H1 (cell line): ENCODE measurements at regions not wholly inside any gene's neighbourhood (a gene's known extent, or its start where the extent isn't known, plus 50 kb on each side); places are given as distances from the start of the nearest gene placed in this dataset.

ENCODE experiments used
- TF ChIP-seq, protein P1 (sequence below): IDR thresholded peaks from 2 replicates; pipeline ENCODE4 v1.6.1; 2011; ENCODE audit warnings: low read depth, mild to moderate bottlenecking, low read length; ENCODE audit not compliant: insufficient read depth
- TF ChIP-seq, protein P2 (sequence below), 3 experiments: IDR thresholded peaks; 1 replicate in 2 of 3; 2 replicates in 1 of 3; pipeline versions ENCODE4 v1.5.1 to v1.6.1; 2011; ENCODE audit warnings: low read length in 3 of 3, mild to moderate bottlenecking in 3 of 3, inconsistent platforms in 2 of 3, low read depth in 1 of 3, moderate library complexity in 1 of 3; ENCODE audit not compliant: insufficient read depth in 1 of 3; ENCODE audit errors: control extremely low read depth in 1 of 3

DNA sequence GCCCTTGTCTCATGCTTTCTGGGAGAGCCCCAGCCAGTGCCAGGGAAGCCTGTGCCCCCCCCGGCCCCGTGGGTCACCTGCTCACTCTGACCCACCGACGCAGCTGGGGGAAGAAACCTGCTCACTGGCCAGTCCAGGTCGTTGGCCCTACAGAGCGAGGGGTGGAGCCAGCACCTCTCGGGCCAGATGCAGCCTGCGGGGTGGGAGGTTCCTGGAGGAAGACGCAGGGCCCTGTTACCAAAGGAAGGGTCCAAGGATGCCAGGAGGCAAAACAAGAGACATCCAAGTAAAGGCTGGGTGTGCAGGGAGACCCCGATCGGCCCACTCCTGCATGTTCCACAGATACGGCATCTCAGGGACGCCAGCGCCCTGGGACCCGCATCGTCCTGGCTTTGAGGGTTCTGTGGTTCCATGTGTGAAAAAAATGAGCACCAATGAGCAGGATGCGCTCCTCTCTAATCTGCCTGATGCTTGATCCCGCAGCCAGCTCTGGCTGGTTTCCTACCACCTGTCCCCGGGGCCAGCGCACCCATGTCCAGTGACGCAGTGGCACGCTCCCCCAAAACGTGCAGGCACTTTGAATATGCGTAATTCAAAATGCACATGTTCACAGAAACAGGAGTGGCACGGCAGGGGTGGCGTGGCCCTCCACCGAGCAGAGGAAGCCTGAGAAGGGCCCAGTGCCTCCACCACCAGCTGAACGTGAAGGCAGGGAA is 66.0 kb upstream of the GALNT9 start (continued):
- TF ChIP-seq, protein P1, sequence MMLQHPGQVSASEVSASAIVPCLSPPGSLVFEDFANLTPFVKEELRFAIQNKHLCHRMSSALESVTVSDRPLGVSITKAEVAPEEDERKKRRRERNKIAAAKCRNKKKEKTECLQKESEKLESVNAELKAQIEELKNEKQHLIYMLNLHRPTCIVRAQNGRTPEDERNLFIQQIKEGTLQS: no peak
- TF ChIP-seq, protein P2, sequence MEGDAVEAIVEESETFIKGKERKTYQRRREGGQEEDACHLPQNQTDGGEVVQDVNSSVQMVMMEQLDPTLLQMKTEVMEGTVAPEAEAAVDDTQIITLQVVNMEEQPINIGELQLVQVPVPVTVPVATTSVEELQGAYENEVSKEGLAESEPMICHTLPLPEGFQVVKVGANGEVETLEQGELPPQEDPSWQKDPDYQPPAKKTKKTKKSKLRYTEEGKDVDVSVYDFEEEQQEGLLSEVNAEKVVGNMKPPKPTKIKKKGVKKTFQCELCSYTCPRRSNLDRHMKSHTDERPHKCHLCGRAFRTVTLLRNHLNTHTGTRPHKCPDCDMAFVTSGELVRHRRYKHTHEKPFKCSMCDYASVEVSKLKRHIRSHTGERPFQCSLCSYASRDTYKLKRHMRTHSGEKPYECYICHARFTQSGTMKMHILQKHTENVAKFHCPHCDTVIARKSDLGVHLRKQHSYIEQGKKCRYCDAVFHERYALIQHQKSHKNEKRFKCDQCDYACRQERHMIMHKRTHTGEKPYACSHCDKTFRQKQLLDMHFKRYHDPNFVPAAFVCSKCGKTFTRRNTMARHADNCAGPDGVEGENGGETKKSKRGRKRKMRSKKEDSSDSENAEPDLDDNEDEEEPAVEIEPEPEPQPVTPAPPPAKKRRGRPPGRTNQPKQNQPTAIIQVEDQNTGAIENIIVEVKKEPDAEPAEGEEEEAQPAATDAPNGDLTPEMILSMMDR (IDR thresholded peaks at IDR 0.05; ENCODE audit: control extremely low read depth in 1 of 3, insufficient read depth in 1 of 3, low read depth in 1 of 3, low read length in 3 of 3): no peak
